ENCODE measurements at regions not wholly inside any gene's neighbourhood (a gene's known extent, or its start where the extent isn't known, plus 50 kb on each side); places are given as distances from the start of the nearest gene placed in this dataset.
"Not testable (repeated sequence)": the region's sequence is repeated elsewhere in the genome, so short reads cannot be mapped to it uniquely, and the experiment has no call there.

DNA sequence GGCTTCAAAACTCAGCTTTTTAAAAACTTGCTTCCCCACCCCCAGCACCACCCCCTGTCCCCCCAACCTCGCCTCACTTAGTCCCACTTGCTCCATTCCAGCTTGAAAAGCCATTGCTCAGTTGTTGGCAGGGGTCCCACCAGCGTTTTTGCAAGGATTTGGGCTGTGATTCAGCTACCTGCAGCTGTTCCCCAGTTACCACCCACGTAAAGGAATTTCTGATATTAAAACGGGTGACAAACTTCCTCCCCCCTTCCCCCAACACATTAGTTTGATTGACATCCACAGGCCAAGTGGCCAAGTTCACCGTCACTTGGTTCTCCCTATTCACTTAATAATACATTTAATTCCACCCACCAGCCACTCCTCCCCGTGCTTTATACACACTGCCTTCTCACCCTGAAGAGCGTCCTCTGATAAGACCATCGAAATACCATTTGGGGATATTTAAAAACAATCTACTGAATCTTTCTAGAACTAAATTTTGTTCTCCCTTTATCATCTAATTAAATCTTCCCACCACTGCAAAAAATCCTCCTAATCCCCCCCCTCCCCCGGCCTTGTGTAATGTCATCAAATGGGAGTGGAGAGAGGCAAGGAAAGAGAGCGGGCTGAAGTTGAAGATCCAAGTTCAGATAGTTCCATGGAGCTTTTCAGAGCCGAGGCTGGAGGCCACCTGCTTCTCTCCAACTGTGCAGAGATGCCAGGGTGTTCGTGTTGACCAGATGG is 55.1 kb downstream of the SOX9 start:
- no peak for DNase-seq

DNA sequence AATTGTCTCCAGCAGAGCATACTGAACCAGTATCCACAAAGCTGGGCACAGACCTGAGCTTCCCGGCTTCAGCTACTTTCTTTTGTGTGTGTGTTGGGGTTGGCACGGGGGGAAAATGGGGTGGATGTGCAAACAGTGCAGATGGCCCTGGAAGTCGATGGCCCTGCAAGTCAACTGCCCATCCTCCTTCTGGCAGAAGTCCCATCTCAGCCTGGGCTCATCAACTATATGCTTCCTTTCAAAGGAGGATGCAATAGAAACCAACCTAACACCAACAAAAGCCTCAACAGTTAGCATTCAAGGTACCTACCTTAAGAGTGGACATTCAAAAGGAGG is 55.7 kb downstream of the SOX9 start:
- no peak for DNase-seq

DNA sequence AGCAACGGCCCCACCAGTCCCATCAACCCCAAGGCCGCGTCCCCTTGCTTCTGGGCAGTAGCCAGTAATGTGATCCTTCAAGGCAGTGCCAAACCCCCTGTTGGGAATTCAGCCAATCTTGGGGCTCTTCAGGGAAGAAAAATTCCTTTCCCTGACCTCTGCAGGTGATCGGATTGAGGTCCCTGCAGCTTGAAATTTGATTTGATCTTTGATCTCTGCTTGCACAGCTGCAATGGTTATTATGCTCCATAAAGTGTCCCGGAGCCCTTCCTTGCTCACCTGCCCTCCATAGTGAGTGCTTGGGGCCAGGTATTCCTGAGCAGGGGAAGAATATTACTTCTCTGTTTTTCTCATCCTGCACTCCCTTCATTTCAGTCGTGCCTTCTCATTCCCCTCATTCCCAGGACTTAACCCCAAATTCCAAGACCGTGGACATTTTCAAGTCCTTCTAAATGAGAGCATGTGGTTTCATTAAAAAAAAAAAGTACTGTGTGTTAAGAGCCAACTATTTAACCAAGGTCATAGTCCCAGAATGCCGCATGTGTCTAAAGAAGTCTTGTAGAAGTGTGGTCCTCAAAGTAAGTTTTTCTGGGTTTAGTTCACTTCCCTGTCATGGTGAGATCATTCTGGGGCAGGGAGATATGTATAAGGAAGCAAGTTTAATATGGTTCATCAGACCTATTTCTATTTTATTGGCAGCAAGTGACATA is 56.3 kb downstream of the SOX9 start:
- no peak for DNase-seq

DNA sequence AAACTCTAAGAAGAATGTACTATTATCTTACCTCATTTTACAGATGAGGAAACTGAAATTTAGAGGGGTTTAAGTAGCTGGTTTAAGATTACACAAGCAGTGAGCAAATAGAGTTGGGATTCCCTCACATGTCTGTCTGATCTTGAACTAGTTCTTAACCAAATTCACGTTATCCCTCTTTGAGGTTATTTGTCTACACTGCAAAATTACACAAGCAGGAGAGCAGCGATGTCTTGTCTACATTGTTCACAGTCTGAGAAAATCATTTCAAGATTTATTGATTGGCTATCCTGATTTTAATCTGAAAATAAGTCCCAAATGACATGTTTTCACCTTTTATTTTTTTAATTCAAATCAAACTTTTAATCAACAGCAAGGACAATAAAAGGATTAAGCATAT is 56.9 kb downstream of the SOX9 start:
- no peak for DNase-seq

DNA sequence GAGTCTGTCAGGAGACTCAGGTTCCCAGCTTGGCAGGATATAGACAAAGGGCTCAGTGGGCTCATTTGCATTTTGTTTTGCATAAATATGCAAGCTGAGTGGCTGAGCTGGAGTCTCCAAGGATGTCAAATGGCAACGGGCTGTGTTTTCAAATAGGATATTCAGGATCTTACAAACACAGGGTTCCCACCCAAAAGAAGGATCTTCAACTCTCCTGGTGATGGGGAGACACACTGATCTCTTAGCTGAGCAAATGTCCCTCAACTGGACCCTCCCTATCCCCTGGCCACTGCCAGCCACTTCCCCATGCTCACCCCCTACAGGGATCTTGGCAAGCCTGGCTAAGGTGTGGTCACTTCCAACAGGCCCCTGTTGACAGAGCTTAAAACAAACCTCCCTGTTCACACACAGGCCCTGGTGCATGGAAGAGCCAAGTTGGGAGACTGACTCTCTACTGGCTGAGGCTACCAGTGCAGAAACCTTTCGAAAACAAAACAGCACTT is 61.6 kb downstream of the SOX9 start:
- DNase-seq, result no peak

DNA sequence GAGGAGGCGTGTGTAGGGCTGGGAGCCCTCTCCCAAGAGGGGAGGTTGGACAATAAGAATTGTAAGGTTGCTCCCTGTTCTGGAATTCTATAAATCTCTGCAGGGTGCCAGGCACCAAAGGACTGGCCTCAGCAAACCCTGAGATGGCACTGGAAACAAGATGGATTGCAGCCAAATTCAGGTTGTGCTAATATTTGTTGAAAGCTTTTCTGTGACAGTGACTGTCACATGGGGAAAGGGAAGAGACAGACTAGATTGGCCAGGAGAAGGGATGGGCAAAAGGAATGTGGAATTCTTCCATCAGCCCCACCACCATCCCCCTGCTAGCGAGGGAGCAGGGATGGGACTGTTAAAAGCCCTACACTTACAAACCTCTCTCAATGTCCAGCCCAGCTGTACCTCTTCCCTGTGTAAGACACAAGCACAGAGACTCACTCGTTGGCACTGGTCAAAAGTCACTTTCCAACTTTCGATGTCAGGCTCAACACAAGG is 62.4 kb downstream of the SOX9 start:
- DNase-seq, result no peak

- DNase-seq, result no peak
Measured at GRCh38 chr17:72184805-72185204, 64.0 kb downstream of the SOX9 start.

- no peak for DNase-seq
Measured at GRCh38 chr17:72185564-72185963, 64.7 kb downstream of the SOX9 start.

GRCh38 chr17:72187556-72187955 is 66.7 kb downstream of the SOX9 start:
- DNase-seq, result no peak

DNA sequence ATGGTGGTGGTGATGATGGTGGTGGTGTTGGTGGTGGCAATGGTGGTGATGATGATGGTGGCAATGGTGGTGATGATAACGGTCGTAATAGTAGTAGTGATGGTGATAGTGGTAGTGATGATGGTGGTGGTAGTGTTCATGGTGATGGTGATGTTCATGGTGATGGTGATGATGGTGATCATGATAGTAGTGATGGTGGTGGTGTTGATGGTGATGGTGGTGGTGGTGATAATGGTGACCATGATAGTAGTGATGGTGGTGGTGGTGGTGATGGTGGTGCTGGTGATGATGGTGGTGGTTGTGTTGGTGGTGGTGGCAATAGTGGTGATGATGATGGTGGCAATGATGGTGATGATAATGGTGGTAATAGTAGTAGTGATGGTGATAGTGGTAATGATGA is 68.0 kb downstream of the SOX9 start:
- DNase-seq, result no peak

DNA sequence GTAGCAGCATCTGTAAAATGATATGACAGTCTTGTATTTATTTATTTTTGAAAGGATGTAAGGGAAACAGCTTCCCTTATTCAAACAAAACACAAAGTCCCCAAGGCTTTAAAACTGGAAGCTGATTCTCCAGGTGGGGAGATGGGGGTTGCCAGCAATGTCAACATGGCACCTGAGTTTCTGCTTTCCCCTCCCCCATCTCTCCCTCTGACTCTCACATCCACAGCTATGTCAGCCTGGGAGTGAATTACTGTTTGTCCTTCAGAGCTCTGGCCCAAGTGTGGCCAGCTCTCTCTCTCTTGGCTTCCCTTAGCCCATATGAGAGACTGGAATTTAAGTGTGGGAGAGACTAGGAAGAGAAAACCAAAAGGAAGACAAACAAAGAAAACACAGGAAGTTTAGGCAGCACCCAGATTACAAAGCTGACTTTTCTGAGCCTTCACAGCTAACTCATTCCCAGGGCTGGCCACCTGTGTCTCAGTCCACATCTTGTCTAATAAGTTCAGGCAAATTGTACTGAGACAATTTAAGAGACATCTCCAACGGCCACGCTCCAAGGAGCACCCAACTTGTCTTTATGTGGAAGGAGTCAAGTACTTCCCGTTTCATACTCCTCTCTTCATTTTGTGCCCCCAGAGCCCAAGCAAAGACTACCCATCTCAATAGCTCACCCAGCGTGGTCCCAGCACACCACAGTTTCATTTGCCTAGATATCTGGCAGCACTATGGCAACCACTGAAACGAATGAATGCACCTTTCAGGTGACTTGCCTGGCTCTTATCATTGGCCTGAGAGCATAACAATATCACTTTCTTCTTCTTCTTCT is 69.2 kb downstream of the SOX9 start:
- DNase-seq, result no peak

- DNase-seq, result no peak
Measured at GRCh38 chr17:72191356-72191755, 70.5 kb downstream of the SOX9 start.

DNA sequence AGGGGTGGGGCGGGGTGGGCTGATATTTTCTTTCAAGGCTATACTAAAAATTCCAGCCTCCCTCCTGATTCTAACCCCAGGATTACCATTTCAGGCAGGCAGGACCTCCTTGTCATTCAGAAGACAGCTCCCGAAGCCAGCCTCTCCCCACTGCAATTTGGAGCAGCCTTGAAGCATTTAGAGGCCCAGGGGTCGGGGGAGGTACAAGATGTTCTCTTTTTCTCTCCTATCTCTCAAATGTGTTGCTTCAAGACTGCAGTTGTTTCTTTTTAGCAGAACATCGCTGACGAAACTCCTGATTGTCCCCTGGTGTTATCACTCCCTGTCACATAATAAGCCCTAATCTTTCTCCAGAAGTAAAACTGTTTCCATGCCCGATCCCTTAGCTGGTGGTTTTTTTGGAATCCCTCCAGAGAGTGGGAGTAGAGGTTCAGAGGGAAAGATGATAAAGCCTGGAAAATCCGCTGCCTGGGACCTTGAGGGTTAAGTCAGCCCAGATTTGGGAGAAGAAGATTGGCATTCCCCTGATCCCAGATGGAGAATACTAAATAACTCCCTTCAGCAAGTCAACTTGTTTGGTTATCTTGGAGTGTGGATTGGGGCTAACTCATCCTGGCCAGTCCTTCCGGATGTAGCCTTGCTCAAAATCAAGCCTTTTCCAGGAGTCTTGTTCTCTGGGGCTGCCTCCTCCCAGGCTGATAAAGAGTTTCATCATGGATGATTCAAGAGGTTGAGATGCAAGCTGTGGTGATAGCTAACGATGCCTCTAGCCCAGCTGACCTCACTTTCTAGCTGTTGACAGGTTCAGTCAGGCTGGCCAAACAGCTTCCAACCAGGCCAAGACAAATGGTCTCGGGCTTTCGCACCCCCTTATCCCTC is 71.3 kb downstream of the SOX9 start:
- no peak for DNase-seq

DNA sequence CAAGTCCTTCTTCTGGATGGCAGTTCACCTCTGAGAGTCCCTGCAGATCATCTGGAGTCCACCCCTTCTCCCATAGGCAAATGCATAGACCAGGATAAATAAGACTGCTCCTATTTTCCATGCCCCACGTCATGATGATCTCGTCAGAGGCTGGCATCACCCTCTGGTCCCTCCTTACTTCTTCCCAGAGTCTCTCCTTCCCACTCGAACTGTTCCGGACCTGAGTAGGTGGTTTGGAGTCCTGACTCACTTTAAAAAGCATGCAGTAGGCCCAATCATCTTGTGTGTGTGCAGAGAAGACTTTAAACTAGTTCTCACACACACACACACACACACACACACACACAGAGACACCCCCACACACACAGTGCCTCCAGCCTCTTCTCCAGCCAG is 72.0 kb downstream of the SOX9 start:
- DNase-seq, result no peak

DNA sequence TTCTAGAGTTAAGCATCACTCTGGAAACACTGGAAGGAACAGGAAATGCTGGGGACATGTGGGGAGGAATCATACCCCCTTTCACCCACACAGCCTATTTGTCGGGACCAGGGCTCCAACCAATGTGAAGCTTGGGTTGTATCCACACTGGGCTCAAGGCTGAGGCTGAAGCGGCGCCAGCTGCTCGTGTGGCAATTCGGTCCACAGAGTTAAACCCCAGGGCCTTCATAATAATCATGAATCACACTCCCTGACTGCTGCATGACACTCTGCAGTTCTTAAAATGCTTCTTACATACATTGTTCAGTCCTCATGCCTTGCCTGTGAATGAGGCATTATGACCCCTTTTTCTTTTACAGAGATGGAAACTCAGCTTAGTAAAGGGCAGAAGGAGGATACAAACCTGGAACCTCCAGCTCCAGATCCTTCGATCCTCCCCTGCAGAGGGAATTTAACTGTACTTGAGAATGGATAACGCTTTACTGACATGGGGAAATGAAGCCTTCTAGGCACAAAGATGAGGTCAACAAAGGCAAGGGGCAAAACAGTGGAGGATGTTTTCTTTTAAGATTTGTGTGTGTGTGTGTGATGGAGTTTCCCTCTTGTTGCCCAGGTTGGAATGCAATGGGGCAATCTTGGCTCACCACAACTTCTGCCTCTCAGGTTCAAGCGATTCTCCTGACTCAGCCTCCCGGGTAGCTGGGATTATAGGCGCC is 72.7 kb downstream of the SOX9 start:
- no peak for DNase-seq

GRCh38 chr17:72194107-72194440 is 73.3 kb downstream of the SOX9 start:
- not testable (repeated sequence) for DNase-seq

DNA sequence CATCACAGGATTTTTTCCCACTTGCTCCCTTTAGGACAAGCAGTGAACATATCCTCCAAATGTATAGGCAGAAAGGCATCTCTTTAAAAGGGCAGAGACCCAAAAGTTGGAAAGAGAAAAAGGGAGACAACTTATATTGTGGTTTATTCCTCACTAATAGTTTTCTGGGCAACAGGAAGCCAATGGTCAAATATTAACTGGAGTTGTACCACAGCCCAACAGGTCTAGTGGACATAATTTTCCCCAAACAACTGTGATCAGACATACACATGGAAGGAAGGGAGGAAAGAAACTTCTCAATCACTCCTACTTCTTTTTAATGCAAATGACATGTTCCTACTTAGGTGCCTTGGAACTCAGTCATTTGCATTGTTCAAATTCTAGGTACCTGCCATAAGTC is 78.4 kb downstream of the SOX9 start:
- no peak for DNase-seq

DNA sequence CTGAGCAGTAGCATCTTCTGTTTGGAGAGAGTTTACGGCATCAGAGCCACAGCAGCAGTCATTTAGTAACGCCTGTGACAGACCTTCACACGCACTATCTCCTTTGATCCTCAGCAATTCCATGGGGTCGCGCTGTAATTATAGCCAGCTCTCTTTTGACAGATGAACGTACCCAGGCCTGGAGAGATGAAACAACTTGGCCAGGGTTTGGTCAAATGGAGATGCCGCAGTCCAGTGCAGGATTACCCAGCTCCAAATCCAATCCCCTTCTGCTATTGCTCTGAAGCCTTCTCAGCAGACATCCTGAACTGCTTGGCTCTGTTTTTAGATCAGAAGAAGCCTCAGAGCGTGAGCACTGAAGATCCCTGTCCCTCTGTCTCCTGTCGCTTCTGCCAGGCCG is 83.9 kb downstream of the SOX9 start:
- no peak for DNase-seq

- DNase-seq, result no peak
Measured at GRCh38 chr17:72205357-72205756, 84.5 kb downstream of the SOX9 start.

DNA sequence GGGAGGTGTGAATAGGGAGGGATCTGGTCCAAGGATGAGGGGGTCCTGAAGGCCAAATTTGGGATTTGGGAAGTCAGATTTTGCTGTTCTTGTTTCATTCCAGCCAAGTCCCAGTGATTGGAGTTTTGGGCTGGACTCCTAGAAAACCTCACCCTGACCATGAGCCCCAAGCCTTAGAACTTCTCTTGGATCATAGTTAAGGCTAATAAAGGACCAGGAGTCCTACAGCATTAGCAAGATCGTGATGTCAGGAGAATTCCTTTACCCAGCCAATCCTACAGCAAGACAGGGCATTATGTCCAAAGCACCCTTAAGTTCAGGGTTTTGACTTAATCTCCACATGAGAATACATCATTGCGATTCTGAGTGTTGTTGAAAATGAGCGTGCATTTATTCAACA is 85.0 kb downstream of the SOX9 start:
- DNase-seq, result no peak

DNA sequence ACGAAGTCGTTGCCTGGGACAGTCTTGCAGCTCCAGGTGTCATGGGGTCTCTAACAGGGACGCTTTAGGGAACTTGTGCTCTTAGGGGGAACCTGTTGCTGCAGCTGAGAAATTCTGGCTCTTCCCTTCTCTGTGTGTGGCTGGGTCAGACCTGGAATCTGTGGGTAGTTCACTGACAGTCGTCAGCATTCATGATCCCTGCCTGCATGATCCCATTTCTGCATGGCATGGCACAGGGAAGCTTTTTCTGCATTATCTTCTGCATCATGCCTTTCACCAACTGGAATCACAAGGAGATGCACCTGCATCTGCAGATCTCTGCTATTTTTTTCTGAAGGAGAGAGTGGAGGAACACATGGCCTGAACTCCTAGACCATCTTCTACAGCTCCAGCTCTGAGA is 85.6 kb downstream of the SOX9 start:
- no peak for DNase-seq

GRCh38 chr17:72208832-72209231 is 88.0 kb downstream of the SOX9 start:
- DNase-seq, result no peak
